Psoas muscle (tissue), 7 donors: ENCODE measurements at regions not wholly inside any gene's neighbourhood (a gene's known extent, or its start where the extent isn't known, plus 50 kb on each side); places are given as distances from the start of the nearest gene placed in this dataset.

Experiments used
- ATAC-seq, 4 donors: fragments of 200-7000 bp; cut with Tn5 transposase; one replicate each; pipeline ENCODE4 v1.9.1; 2020; ENCODE audit warnings: moderate library complexity in 3 of 4, mild to moderate bottlenecking in 2 of 4
- DNase-seq, 2 donors: peaks; one replicate each; pipeline ENCODE4 v3.0.0-alpha.2; 2020
- H3K27ac ChIP-seq: fragments of 200-600 bp; one replicate; pipeline ENCODE4 v1.8.0; 2022
- H3K27me3 ChIP-seq, 3 donors: fragments of 200-600 bp in 1 of 3; one replicate each; pipeline versions ENCODE4 v1.6.1 to v1.8.0; 2013 to 2022; ENCODE audit warnings: low read length in 2 of 3, mild to moderate bottlenecking in 2 of 3, moderate library complexity in 1 of 3; ENCODE audit not compliant: insufficient read depth in 3 of 3
- H3K36me3 ChIP-seq, 2 donors: fragments of 200-600 bp in 1 of 2; one replicate each; pipeline versions ENCODE4 v1.6.1 to v1.8.0; 2013 to 2022; ENCODE audit warnings: low read depth in 1 of 2, mild to moderate bottlenecking in 1 of 2, moderate library complexity in 1 of 2; ENCODE audit not compliant: insufficient read depth in 1 of 2
- H3K4me1 ChIP-seq: fragments of 200-600 bp; one replicate; pipeline ENCODE4 v1.8.0; 2022
- H3K4me3 ChIP-seq: fragments of 200-600 bp; one replicate; pipeline ENCODE4 v1.8.0; 2022; ENCODE audit warnings: mild to moderate bottlenecking
- H3K9me3 ChIP-seq: fragments of 200-600 bp; one replicate; pipeline ENCODE4 v1.8.0; 2022
- WGBS, 3 donors: extraction: QIAGEN DNeasy Blood & Tissue Kit; methylation state at CpG; one replicate each; pipeline versions ENCODE4 v1.1.6 to v1.1.7; 2013; 5-methylcytosine and 5-hydroxymethylcytosine counted together
- intact Hi-C, 2 donors: fragments of 100-400 bp; cut with DNase I; formaldehyde crosslinking; loops; one replicate each; pipeline versions ENCODE4 v1.11.0 to v1.14.2; 2022
- TF ChIP-seq, protein P1 (sequence below): fragments of 200-600 bp; IDR thresholded peaks from one replicate; pipeline ENCODE4 v1.8.0; 2022; ENCODE audit warnings: antibody characterized with exemption
- donor health status: healthy with polysubstance abuse.
- donor health status: DM: no; HTN: no; CAD: no; lungs with moderate emphysema.
- donor health status: Bipolar disorder and iron deficiency.
- donor health status: healthy.
- donor health status: DM: yes; HTN: yes; CAD: no.
- donor health status: DM: no; HTN: no; CAD: no.
- donor health status: DM: yes; HTN: yes; CAD: no.

DNA sequence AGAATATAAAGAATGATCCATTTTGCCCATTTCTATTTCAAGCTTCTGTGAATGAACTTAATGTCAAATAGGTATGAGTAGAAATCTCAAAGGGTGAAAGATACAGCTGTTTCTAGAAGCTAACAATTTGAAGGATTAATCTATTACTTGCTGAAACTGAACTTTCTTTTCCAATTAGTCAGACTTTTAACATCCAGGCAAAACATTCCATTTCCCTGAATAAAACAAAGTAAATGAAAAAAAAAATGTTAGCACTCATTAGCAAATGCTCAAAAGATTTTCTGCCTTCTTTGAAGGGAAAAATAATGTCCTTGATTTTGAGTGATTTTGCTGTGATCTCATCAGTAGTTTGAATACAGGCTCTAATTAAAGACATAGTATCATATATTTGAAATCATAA lies 447.6 kb upstream of the PRMT6 start:
- Histone ChIP-seq H3K9me3 (no peaks in the 10 kb centered on the region), H3K27me3 (no peaks in the 10 kb centered on the region), H3K36me3 (no peaks in the 10 kb centered on the region), H3K4me3 (no peak overlapping the region), H3K27ac (no peak overlapping the region), H3K4me1 (no peaks in the 10 kb centered on the region)
- intact Hi-C loops: no loop called here
- DNase-seq (no peak), ATAC-seq (no peak)
- TF ChIP-seq, protein P1, sequence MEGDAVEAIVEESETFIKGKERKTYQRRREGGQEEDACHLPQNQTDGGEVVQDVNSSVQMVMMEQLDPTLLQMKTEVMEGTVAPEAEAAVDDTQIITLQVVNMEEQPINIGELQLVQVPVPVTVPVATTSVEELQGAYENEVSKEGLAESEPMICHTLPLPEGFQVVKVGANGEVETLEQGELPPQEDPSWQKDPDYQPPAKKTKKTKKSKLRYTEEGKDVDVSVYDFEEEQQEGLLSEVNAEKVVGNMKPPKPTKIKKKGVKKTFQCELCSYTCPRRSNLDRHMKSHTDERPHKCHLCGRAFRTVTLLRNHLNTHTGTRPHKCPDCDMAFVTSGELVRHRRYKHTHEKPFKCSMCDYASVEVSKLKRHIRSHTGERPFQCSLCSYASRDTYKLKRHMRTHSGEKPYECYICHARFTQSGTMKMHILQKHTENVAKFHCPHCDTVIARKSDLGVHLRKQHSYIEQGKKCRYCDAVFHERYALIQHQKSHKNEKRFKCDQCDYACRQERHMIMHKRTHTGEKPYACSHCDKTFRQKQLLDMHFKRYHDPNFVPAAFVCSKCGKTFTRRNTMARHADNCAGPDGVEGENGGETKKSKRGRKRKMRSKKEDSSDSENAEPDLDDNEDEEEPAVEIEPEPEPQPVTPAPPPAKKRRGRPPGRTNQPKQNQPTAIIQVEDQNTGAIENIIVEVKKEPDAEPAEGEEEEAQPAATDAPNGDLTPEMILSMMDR: no peak

DNA sequence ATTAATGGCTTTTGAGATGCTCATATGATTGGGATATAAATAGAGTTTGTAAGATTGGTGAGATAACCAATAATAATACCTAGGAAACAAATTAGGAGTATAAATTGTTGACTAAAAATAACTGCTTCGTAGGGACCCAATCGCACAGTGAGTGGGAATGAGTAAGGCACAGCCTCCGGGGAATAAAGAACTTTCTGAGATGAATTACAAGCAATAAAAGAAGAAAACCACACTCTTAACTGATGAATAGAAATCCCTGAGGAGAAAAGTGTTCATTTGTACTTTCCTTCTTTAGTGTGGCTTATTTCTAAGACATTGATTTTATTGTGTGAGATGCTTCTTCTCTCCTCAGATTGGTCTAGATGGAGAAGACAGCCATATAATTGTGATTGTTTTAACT lies 443.4 kb upstream of the PRMT6 start:
- Histone ChIP-seq H3K4me3 (no peak overlapping the region), H3K27me3 (no peaks in the 10 kb centered on the region), H3K36me3 (no peaks in the 10 kb centered on the region), H3K27ac (no peak overlapping the region), H3K9me3 (no peaks in the 10 kb centered on the region), H3K4me1 (no peaks in the 10 kb centered on the region)
- WGBS, 3 donors: 76 to 79% (median 78%) methylated on average over 3 of the region's 3 CpGs
- ATAC-seq: no peak
- intact Hi-C loops: no loop called here
- TF ChIP-seq, protein P1: no peak
- no peak for DNase-seq

GRCh38 chr1:106613861-106614260 lies 442.6 kb upstream of the PRMT6 start:
- WGBS, 3 donors: 28 to 44% (median 38%) methylated on average over 5 of the region's 5 CpGs
- Histone ChIP-seq H3K4me1 (no peaks in the 10 kb centered on the region), H3K27ac (no peak overlapping the region), H3K9me3 (no peaks in the 10 kb centered on the region), H3K36me3 (no peaks in the 10 kb centered on the region), H3K27me3 (no peaks in the 10 kb centered on the region), H3K4me3 (no peak overlapping the region)
- TF ChIP-seq, protein P1: no peak
- DNase-seq: no peak
- intact Hi-C loops: no loop called here
- ATAC-seq: no peak

DNA sequence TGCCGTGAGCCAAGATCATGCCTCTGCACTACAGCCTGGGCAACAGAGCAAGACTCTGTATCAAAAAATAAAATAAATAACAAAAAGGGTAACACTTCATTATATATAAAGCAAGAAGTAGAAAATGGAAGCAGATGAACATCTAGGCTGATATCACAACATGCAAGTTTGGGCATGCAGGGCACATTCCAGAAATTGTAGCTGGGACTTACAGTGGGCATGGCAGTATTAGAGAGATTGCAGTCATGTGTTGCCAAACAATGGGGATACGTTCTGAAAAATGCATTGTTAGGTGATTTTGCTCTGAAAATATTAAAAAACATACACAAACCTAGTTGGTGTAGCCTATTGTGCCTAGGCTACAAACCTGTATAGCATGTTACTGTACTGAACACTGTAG lies 441.0 kb upstream of the PRMT6 start:
- Histone ChIP-seq H3K27ac (no peak overlapping the region), H3K36me3 (no peaks in the 10 kb centered on the region), H3K27me3 (no peaks in the 10 kb centered on the region), H3K4me3 (no peak overlapping the region), H3K9me3 (no peaks in the 10 kb centered on the region), H3K4me1 (no peaks in the 10 kb centered on the region)
- intact Hi-C loops: no loop called here
- TF ChIP-seq, protein P1: no peak
- ATAC-seq (no peak), DNase-seq (no peak)
- WGBS, 3 donors: 66 to 68% (median 66%) methylated on average over 2 of the region's 2 CpGs

GRCh38 chr1:106619080-106619826 lies 437.2 kb upstream of the PRMT6 start:
- TF ChIP-seq, protein P1: no peak
- no peaks in the 10 kb centered on the region for H3K27me3 ChIP-seq
- H3K4me1 ChIP-seq: no peaks in the 10 kb centered on the region
- no peak overlapping the region for H3K27ac ChIP-seq
- H3K9me3 ChIP-seq: no peaks in the 10 kb centered on the region
- WGBS, 3 donors: 68 to 72% (median 72%) methylated on average over 11 of the region's 11 CpGs
- intact Hi-C loops: no loop called here
- H3K36me3 ChIP-seq: no peaks in the 10 kb centered on the region
- no peak overlapping the region for H3K4me3 ChIP-seq
- ATAC-seq (no peak), DNase-seq (no peak)
